ENCODE measurements at regions not wholly inside any gene's neighbourhood (a gene's known extent, or its start where the extent isn't known, plus 50 kb on each side); places are given as distances from the start of the nearest gene placed in this dataset.

GRCh38 chr2:126600742-126601141 lies 55.2 kb upstream of the GYPC start:
- no peak for DNase-seq (ENCODE audit: low read depth)
- no peak for TF ChIP-seq CTCF (IDR thresholded peaks at IDR 0.05; ENCODE audit: control insufficient read depth, extremely low read depth, insufficient read depth)

GRCh38 chr2:126602334-126602733 lies 53.6 kb upstream of the GYPC start:
- no peak overlapping the region for H3K4me3 ChIP-seq (ENCODE audit: low read depth, low read length)

More at GRCh38 chr2:126600742-126601141, 55.2 kb upstream of the GYPC start:
- no peak overlapping the region for H3K4me3 ChIP-seq (ENCODE audit: low read depth, low read length)

More at GRCh38 chr2:126602334-126602733, 53.6 kb upstream of the GYPC start:
- DNase-seq (ENCODE audit: low read depth) = no peak
- no peak for TF ChIP-seq CTCF (IDR thresholded peaks at IDR 0.05; ENCODE audit: control insufficient read depth, extremely low read depth, insufficient read depth)
